ENCODE measurements at regions not wholly inside any gene's neighbourhood (a gene's known extent, or its start where the extent isn't known, plus 50 kb on each side); places are given as distances from the start of the nearest gene placed in this dataset.

GRCh38 chr11:112649856-112650255 is 311.4 kb upstream of the NCAM1 start:
- H3K4me3 ChIP-seq: no peak overlapping the region
- H3K4me1 ChIP-seq: peaks cover 0 to 31% (median 7%) of the 10 kb centered on the region in 12 donors
- TF ChIP-seq CTCF (IDR thresholded peaks at IDR 0.05) (no peak), POLR2A (IDR thresholded peaks at IDR 0.05) (no peak)
- ATAC-seq (no peak), DNase-seq (no peak)
- H3K27me3 ChIP-seq: no peaks in the 10 kb centered on the region
- 62 to 77% (median 74%) methylated on average over 6 of the region's 6 CpGs for WGBS, 4 donors
- peak overlapping the region in 7 of 12 donors; percentile 52 to 81 (median 67) for H3K27ac ChIP-seq
- intact Hi-C loops (cut with DNase I): loop anchor here in 8 of 10 donors (5.0 to 10.0 kb wide), 12 partner anchors 55 to 465 kb away; partner anchors contain the start of gene NCAM1 (in 1 of the 8)
- no peaks in the 10 kb centered on the region for H3K36me3 ChIP-seq
- peaks cover 0 to 7% (median 0%) of the 10 kb centered on the region in 12 donors for H3K9me3 ChIP-seq

- H3K27me3 ChIP-seq: no peaks in the 10 kb centered on the region
- no peaks in the 10 kb centered on the region for H3K36me3 ChIP-seq
- peaks cover 0 to 36% (median 11%) of the 10 kb centered on the region in 12 donors for H3K4me1 ChIP-seq
- intact Hi-C loops (cut with DNase I): loop anchor here in 8 of 10 donors (5.0 to 10.0 kb wide), 11 partner anchors 58 to 464 kb away; partner anchors contain the start of gene NCAM1 (in 1 of the 8)
- TF ChIP-seq POLR2A (IDR thresholded peaks at IDR 0.05): no peak
- no peak for TF ChIP-seq CTCF (IDR thresholded peaks at IDR 0.05)
- peak in 2 of 5 donors; percentile 29 to 42 for DNase-seq
- peak overlapping the region in 9 of 12 donors; percentile 52 to 81 (median 64) for H3K27ac ChIP-seq
- 41 to 69% (median 49%) methylated on average over 3 of the region's 3 CpGs for WGBS, 4 donors
- H3K9me3 ChIP-seq: peaks cover 0 to under 1% (median 0%) of the 10 kb centered on the region in 12 donors
- H3K4me3 ChIP-seq: no peak overlapping the region
- peak; percentile 85 to 90 (median 90) for ATAC-seq
These were observed 310.7 kb upstream of the NCAM1 start for GRCh38 chr11:112650527-112650926.

GRCh38 chr11:112651386-112651785 is 309.8 kb upstream of the NCAM1 start:
- Histone ChIP-seq H3K36me3 (no peaks in the 10 kb centered on the region), H3K4me1 (peaks cover 0 to 44% (median 16%) of the 10 kb centered on the region in 12 donors), H3K4me3 (no peak overlapping the region), H3K9me3 (no peaks in the 10 kb centered on the region), H3K27me3 (no peaks in the 10 kb centered on the region), H3K27ac (peak overlapping the region in 9 of 12 donors; percentile 52 to 81 (median 64))
- ATAC-seq (peak; percentile 56 to 65 (median 62)), DNase-seq (no peak)
- TF ChIP-seq CTCF (IDR thresholded peaks at IDR 0.05) (no peak), POLR2A (IDR thresholded peaks at IDR 0.05) (no peak)
- intact Hi-C loops (cut with DNase I): loop anchor here in 8 of 10 donors (5.0 to 10.0 kb wide), 11 partner anchors 59 to 463 kb away; partner anchors contain the start of gene NCAM1 (in 1 of the 8)

DNA sequence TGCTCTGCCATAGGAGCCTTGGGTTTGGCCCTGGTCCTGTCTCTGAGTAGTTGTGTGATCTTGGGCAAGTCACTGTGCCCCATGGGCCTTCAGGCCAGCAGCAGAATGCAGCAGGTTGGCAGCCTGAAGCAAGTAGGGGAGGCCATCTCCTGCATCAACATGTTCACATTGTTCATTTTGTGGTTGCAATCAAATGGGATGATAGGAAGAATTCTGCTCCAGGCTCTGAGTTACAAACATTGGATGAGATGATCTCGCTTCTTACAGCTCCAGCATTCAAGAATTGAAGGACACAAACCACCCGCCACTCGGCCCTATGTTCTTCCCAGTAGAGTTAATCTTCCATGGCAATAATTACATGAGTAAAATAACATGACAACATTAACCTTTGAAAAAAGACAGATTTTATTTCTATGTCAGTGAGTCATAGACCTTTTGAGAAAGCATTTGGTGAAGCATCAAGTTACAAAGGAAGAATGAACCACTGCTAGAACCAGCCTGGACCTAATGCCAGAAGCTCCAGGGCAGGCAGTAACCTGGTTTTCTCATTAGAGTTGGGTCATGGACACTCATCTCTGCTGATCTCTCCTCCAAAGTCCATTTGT is 308.3 kb upstream of the NCAM1 start:
- H3K27me3 ChIP-seq: no peaks in the 10 kb centered on the region
- H3K36me3 ChIP-seq: no peaks in the 10 kb centered on the region
- no peaks in the 10 kb centered on the region for H3K9me3 ChIP-seq
- no peak overlapping the region for H3K27ac ChIP-seq
- DNase-seq: no peak
- ATAC-seq: no peak
- 94 to 98% (median 96%) methylated on average over 3 of the region's 3 CpGs for WGBS, 4 donors
- intact Hi-C loops (cut with DNase I): loop anchor here in 8 of 10 donors (5.0 to 10.0 kb wide), 11 partner anchors 61 to 462 kb away; partner anchors contain the start of gene NCAM1 (in 1 of the 8)
- H3K4me1 ChIP-seq: peaks cover 0 to 56% (median 21%) of the 10 kb centered on the region in 12 donors
- no peak overlapping the region for H3K4me3 ChIP-seq
- TF ChIP-seq CTCF (IDR thresholded peaks at IDR 0.05) (no peak), POLR2A (IDR thresholded peaks at IDR 0.05) (no peak)
